ENCODE measurements at regions not wholly inside any gene's neighbourhood (a gene's known extent, or its start where the extent isn't known, plus 50 kb on each side); places are given as distances from the start of the nearest gene placed in this dataset.

- TF ChIP-seq, protein P1, sequence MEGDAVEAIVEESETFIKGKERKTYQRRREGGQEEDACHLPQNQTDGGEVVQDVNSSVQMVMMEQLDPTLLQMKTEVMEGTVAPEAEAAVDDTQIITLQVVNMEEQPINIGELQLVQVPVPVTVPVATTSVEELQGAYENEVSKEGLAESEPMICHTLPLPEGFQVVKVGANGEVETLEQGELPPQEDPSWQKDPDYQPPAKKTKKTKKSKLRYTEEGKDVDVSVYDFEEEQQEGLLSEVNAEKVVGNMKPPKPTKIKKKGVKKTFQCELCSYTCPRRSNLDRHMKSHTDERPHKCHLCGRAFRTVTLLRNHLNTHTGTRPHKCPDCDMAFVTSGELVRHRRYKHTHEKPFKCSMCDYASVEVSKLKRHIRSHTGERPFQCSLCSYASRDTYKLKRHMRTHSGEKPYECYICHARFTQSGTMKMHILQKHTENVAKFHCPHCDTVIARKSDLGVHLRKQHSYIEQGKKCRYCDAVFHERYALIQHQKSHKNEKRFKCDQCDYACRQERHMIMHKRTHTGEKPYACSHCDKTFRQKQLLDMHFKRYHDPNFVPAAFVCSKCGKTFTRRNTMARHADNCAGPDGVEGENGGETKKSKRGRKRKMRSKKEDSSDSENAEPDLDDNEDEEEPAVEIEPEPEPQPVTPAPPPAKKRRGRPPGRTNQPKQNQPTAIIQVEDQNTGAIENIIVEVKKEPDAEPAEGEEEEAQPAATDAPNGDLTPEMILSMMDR (tag by site-specific recombination; IDR thresholded peaks at IDR 0.05) = no peak
- TF ChIP-seq KLF9 (tag by site-specific recombination; IDR thresholded peaks at IDR 0.05; ENCODE audit: low read depth) (no peak), ZNF274 (IDR thresholded peaks at IDR 0.05; ENCODE audit: low read length) (no peak), ZNF274 (tag by site-specific recombination; IDR thresholded peaks at IDR 0.05; ENCODE audit: borderline replicate concordance) (no peak), ZNF639 (tag by site-specific recombination; IDR thresholded peaks at IDR 0.05) (no peak), ZNF561 (tag by site-specific recombination; IDR thresholded peaks at IDR 0.05; ENCODE audit: borderline replicate concordance) (no peak), ZNF114 (tag by site-specific recombination; IDR thresholded peaks at IDR 0.05) (no peak), ZNF132 (tag by site-specific recombination; IDR thresholded peaks at IDR 0.05; ENCODE audit: borderline replicate concordance) (no peak), ZNF23 (tag by site-specific recombination; IDR thresholded peaks at IDR 0.05; ENCODE audit: borderline replicate concordance) (no peak), ATF2 (tag by site-specific recombination; IDR thresholded peaks at IDR 0.05; ENCODE audit: low read depth) (no peak), OSR2 (tag by site-specific recombination; IDR thresholded peaks at IDR 0.05) (no peak)
Measured at GRCh38 chr13:58876473-58876872, 1244.9 kb downstream of the PCDH17 start.

Data from HEK293 (cell line).